Right renal cortex interstitium (tissue), 3 donors: ENCODE measurements at regions not wholly inside any gene's neighbourhood (a gene's known extent, or its start where the extent isn't known, plus 50 kb on each side); places are given as distances from the start of the nearest gene placed in this dataset.
"Not testable (repeated sequence)": the region's sequence is repeated elsewhere in the genome, so short reads cannot be mapped to it uniquely, and the experiment has no call there.

Source experiments
- DNase-seq, 3 donors: peaks; one replicate each; pipeline ENCODE4 v3.0.0-alpha.2; 2013; ENCODE audit warnings: low read depth in 3 of 3, low spot score in 2 of 3

- no peak for DNase-seq
Observed at GRCh38 chr16:50497592-50497991, 50.6 kb upstream of the NKD1 start.

- no peak for DNase-seq
Observed at GRCh38 chr16:50496990-50497389, 51.2 kb upstream of the NKD1 start.

GRCh38 chr16:50495673-50496072, 52.5 kb upstream of the NKD1 start:
- no peak for DNase-seq

- no peak for DNase-seq
Observed at GRCh38 chr16:50494501-50495491, 53.4 kb upstream of the NKD1 start.

- DNase-seq: no peak
Observed at GRCh38 chr16:50491516-50491915, 56.7 kb upstream of the NKD1 start.

- no peak for DNase-seq
Observed at GRCh38 chr16:50490828-50491227, 57.4 kb upstream of the NKD1 start.

GRCh38 chr16:50489182-50489581, 59.0 kb upstream of the NKD1 start:
- no peak for DNase-seq

- DNase-seq: no peak
Observed at GRCh38 chr16:50487528-50487927, 60.7 kb upstream of the NKD1 start.

- not testable (repeated sequence) for DNase-seq
Observed at GRCh38 chr16:50486162-50486561, 62.0 kb upstream of the NKD1 start.

GRCh38 chr16:50485232-50485631, 63.0 kb upstream of the NKD1 start:
- DNase-seq: no peak

GRCh38 chr16:50482271-50482670, 65.9 kb upstream of the NKD1 start:
- DNase-seq: no peak

GRCh38 chr16:50480206-50480605, 68.0 kb upstream of the NKD1 start:
- no peak for DNase-seq

GRCh38 chr16:50479771-50480170, 68.4 kb upstream of the NKD1 start:
- DNase-seq: no peak

GRCh38 chr16:50478773-50479149, 69.4 kb upstream of the NKD1 start:
- no peak for DNase-seq

- DNase-seq: no peak
Observed at GRCh38 chr16:50478075-50478772, 70.0 kb upstream of the NKD1 start.

- DNase-seq: no peak
Observed at GRCh38 chr16:50476486-50477255, 71.5 kb upstream of the NKD1 start.

- DNase-seq: no peak
Observed at GRCh38 chr16:50475170-50475569, 73.0 kb upstream of the NKD1 start.

- no peak for DNase-seq
Observed at GRCh38 chr16:50474138-50474537, 74.1 kb upstream of the NKD1 start.

GRCh38 chr16:50473356-50473945, 74.7 kb upstream of the NKD1 start:
- no peak for DNase-seq

- no peak for DNase-seq
Observed at GRCh38 chr16:50472472-50472871, 75.7 kb upstream of the NKD1 start.

GRCh38 chr16:50470687-50471086, 77.5 kb upstream of the NKD1 start:
- DNase-seq: no peak
